Testis (tissue), 2 donors: ENCODE measurements at regions not wholly inside any gene's neighbourhood (a gene's known extent, or its start where the extent isn't known, plus 50 kb on each side); places are given as distances from the start of the nearest gene placed in this dataset.

Source experiments
- POLR2A ChIP-seq: fragments of 450-650 bp; IDR thresholded peaks from one replicate; pipeline ENCODE4 v1.6.1; 2017; ENCODE audit warnings: antibody characterized with exemption, mild to moderate bottlenecking, moderate library complexity
- TF ChIP-seq, protein P1 (sequence below), 3 experiments: fragments of 450-650 bp in 2 of 3; fragments of 200-600 bp in 1 of 3; sonication (generic) in 1 of 3; IDR thresholded peaks; one replicate each; pipeline ENCODE4 v1.5.1; 2016 to 2019; ENCODE audit warnings: antibody characterized with exemption in 3 of 3, mild to moderate bottlenecking in 2 of 3, moderate library complexity in 1 of 3

DNA sequence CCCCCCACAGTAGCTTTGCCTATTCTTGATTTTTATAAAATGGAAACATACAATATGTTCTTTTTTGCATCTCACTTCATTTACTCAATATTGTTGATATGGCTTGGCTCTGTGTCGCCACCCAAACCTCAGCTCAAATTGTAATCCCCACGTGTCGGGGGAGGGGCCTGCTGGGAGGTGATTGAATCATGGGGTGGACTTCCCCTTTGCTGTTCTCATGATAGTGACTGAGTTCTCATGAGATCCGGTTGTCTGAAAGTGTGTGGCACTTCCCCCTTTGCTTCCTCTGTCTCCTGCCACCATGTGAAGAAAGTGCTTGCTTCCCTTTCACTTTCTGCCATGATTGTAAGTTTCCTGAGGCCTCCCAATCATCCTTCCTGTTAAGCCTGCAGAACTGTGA, 431.3 kb downstream of the MN1 start:
- TF ChIP-seq, protein P1, sequence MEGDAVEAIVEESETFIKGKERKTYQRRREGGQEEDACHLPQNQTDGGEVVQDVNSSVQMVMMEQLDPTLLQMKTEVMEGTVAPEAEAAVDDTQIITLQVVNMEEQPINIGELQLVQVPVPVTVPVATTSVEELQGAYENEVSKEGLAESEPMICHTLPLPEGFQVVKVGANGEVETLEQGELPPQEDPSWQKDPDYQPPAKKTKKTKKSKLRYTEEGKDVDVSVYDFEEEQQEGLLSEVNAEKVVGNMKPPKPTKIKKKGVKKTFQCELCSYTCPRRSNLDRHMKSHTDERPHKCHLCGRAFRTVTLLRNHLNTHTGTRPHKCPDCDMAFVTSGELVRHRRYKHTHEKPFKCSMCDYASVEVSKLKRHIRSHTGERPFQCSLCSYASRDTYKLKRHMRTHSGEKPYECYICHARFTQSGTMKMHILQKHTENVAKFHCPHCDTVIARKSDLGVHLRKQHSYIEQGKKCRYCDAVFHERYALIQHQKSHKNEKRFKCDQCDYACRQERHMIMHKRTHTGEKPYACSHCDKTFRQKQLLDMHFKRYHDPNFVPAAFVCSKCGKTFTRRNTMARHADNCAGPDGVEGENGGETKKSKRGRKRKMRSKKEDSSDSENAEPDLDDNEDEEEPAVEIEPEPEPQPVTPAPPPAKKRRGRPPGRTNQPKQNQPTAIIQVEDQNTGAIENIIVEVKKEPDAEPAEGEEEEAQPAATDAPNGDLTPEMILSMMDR (IDR thresholded peaks at IDR 0.05): no peak
- TF ChIP-seq POLR2A: no peak
